HG02840 (cell line): ENCODE measurements at regions not wholly inside any gene's neighbourhood (a gene's known extent, or its start where the extent isn't known, plus 50 kb on each side); places are given as distances from the start of the nearest gene placed in this dataset.
"Not testable (repeated sequence)": the region's sequence is repeated elsewhere in the genome, so short reads cannot be mapped to it uniquely, and the experiment has no call there.

Source experiments
- ATAC-seq: cut with Tn5 transposase; IDR thresholded peaks from one replicate; pipeline ENCODE4 v1.9.1; 2021; ENCODE audit warnings: mild to moderate bottlenecking, moderate library complexity, moderate number of reproducible peaks; ENCODE audit not compliant: unreplicated experiment, low FRiP score

GRCh38 chr13:65746406-65746921, 1483.7 kb downstream of the PCDH9 start:
- ATAC-seq, result no peak

- ATAC-seq, result no peak
Measured at GRCh38 chr13:65744836-65745235, 1485.3 kb downstream of the PCDH9 start.

- ATAC-seq, result no peak
Measured at GRCh38 chr13:65733110-65733509, 1497.0 kb downstream of the PCDH9 start.

GRCh38 chr13:65727070-65727469, 1503.1 kb downstream of the PCDH9 start:
- ATAC-seq, result no peak

- ATAC-seq, result no peak
Measured at GRCh38 chr13:65725006-65725405, 1505.1 kb downstream of the PCDH9 start.

- ATAC-seq, result no peak
Measured at GRCh38 chr13:65724226-65724625, 1505.9 kb downstream of the PCDH9 start.

GRCh38 chr13:65722506-65722905, 1507.6 kb downstream of the PCDH9 start:
- no peak for ATAC-seq

- no peak for ATAC-seq
Measured at GRCh38 chr13:65719831-65720230, 1510.3 kb downstream of the PCDH9 start.

- ATAC-seq, result no peak
Measured at GRCh38 chr13:65710514-65710913, 1519.6 kb downstream of the PCDH9 start.

GRCh38 chr13:65697843-65698242, 1532.3 kb downstream of the PCDH9 start:
- ATAC-seq, result no peak

GRCh38 chr13:65679240-65679639, 1550.9 kb downstream of the PCDH9 start:
- ATAC-seq, result no peak

GRCh38 chr13:65677906-65678305, 1552.2 kb downstream of the PCDH9 start:
- no peak for ATAC-seq

GRCh38 chr13:65675383-65675782, 1554.8 kb downstream of the PCDH9 start:
- ATAC-seq, result not testable (repeated sequence)

GRCh38 chr13:65670014-65670625, 1560.0 kb downstream of the PCDH9 start:
- no peak for ATAC-seq

- ATAC-seq, result no peak
Measured at GRCh38 chr13:65660731-65661130, 1569.4 kb downstream of the PCDH9 start.

- no peak for ATAC-seq
Measured at GRCh38 chr13:65656740-65657329, 1573.3 kb downstream of the PCDH9 start.

GRCh38 chr13:65653613-65654012, 1576.5 kb downstream of the PCDH9 start:
- ATAC-seq, result no peak

- ATAC-seq, result no peak
Measured at GRCh38 chr13:65650321-65650720, 1579.8 kb downstream of the PCDH9 start.

GRCh38 chr13:65642996-65643395, 1587.1 kb downstream of the PCDH9 start:
- ATAC-seq, result no peak

- no peak for ATAC-seq
Measured at GRCh38 chr13:65642301-65642700, 1587.8 kb downstream of the PCDH9 start.

GRCh38 chr13:65638572-65639168, 1591.5 kb downstream of the PCDH9 start:
- ATAC-seq, result no peak

GRCh38 chr13:65633806-65634205, 1596.3 kb downstream of the PCDH9 start:
- no peak for ATAC-seq
